DMS53 treated with DMSO at 0.1 percent for 48 hours (cell line): ENCODE measurements at regions not wholly inside any gene's neighbourhood (a gene's known extent, or its start where the extent isn't known, plus 50 kb on each side); places are given as distances from the start of the nearest gene placed in this dataset.
"Not testable (repeated sequence)": the region's sequence is repeated elsewhere in the genome, so short reads cannot be mapped to it uniquely, and the experiment has no call there.

Source experiments
- DNase-seq: peaks from one replicate; lab custom pipeline; 2025; ENCODE audit not compliant: unreplicated experiment; lab: John Stamatoyannopoulos, UW

DNA sequence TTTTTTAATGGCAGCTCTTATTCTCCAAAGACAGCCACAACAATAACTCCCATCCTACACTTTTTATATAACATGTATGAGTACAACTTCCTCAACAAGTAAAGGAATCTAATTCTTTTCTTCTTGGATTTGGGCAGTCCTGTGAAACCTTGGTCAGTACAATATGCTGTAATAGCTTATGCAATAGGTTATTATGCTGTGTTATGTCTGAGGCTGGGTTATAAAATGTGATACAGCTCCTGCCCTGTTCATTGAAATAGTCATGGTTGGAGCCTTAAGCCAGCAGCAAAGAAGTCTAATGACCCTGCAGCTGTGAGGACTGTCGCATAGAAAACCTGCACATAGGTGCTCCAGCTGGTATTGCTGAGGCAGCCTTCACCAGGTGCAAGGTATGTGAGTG lies 215.8 kb upstream of the RASGEF1B start:
- DNase-seq: no peak

DNA sequence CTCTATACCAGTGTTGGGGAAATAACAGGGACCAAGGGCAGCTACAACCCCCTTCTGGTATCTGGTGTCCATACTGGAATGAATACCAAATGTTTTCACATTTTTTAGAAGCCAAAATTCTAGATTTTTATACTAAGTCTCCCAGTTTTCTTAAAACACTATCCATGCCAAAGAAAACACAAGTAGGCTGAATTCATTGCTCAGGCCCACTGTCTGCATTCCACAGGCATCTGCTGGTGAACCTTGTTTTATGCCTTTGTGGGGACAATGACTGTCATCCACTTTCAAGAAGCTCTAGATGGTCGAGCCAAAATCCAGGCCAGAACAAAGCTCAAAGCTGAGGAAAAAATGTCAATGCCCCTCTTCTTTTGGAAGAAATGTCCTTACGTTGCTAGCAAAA lies 213.4 kb upstream of the RASGEF1B start:
- DNase-seq: no peak

- DNase-seq: no peak
These were observed 212.6 kb upstream of the RASGEF1B start for GRCh38 chr4:81684352-81684751.

DNA sequence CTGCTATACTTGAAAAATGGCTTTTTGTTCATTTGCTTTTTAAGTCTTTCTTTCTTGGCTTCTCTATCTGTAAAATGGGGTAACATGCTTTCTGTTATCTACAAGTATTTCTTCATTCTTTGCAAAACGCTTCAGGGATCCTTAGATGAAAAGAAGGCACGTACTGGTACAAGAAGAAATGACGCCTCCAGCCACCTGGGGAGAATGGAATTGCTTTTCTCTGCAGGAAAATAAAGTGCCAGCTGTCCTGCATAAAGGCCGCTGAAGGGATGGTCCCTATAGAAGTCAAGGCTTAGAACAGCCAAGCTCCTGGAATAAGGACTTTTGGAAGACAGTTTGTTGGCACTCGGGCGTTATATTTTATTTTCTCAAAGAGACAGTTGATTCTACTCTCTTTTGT lies 210.8 kb upstream of the RASGEF1B start:
- no peak for DNase-seq

- DNase-seq: no peak
These were observed 207.6 kb upstream of the RASGEF1B start for GRCh38 chr4:81679315-81679714.

DNA sequence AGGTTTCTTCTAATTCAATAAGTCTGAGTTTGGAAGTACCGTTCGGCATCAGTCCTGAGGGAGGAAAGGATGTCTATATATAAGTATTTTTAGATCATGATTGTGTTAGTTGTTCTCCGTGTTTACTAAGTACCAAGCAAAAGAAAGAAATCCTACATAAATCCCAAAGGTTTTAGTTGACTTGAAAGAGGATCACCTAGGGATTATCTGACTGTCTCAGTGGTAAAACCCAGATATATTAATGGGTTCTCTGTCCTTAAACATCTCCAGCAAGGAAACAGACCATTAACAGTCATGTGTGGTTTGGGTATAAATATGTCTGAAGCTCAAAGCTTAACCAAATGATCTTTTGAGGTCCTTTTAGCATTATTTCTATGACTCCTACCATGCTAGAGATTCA lies 207.1 kb upstream of the RASGEF1B start:
- no peak for DNase-seq

GRCh38 chr4:81676537-81676936 lies 204.8 kb upstream of the RASGEF1B start:
- no peak for DNase-seq

DNA sequence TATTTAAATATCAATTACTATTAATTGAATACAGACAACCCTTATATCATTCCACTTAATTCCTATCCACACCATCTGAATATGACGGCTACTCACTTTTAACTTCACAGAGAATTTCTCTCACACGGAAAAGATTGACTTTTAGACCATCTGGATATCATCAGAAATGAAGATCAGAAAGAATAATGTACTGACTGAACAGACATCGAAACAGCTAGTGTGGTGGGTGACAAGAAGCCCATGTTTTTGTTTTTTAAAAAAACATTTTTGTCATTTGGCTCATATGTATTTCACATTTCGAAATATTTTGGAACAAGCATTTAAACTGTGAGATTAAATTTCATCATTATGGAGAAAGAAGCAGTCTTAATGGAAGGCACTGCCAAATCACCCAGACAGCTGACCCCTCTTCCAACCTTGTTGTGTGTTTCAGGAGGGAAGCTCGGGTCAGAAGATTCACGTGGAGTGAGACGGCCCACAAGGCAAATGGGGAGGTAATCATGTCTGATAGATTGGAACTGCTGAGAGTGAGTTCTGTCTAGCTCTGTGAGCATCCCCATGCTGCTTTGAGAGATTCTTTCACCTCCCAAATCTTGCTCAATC lies 204.2 kb upstream of the RASGEF1B start:
- no peak for DNase-seq

DNA sequence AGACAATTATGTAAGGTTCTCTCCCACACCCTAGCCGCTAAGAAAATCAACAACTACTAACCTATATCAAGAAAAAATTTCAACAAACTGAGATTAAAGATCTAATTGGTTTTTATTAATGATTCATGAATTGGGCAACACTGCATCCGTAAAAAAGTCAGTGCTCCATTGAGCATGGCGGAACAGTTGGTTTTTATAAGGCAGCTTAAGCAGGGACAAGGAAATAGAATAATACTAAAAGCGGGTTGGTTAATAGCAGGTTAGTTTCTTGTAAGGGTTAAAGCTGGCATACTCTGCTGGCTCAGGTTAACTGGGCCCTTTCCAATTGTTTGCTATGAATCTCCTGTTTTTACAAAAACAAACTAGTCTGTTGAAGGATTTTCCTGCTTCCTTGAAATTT lies 202.3 kb upstream of the RASGEF1B start:
- no peak for DNase-seq

- not testable (repeated sequence) for DNase-seq
These were observed 196.6 kb upstream of the RASGEF1B start for GRCh38 chr4:81668328-81668727.

GRCh38 chr4:81667539-81667938 lies 195.8 kb upstream of the RASGEF1B start:
- DNase-seq: no peak

DNA sequence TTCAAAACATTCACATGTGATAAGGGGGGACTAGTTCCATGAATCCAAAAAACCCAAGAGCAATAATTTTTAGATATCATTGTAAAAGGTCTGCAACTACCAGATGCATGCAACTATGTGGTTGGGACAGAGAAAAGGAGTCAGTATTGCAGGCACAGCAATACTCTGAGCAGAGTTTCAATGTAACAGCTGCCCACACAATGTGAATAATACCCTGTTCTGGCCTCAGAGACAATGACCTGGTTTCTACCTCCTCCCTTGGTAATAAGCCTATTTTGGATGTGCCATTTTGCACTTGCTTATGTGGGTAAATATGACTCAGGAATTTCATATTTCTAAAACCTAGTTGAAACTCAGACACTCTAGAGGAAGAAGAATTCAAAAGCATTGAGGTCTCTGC lies 194.8 kb upstream of the RASGEF1B start:
- no peak for DNase-seq

- DNase-seq: no peak
These were observed 193.9 kb upstream of the RASGEF1B start for GRCh38 chr4:81665649-81666048.

- DNase-seq: no peak
These were observed 193.3 kb upstream of the RASGEF1B start for GRCh38 chr4:81665045-81665444.

DNA sequence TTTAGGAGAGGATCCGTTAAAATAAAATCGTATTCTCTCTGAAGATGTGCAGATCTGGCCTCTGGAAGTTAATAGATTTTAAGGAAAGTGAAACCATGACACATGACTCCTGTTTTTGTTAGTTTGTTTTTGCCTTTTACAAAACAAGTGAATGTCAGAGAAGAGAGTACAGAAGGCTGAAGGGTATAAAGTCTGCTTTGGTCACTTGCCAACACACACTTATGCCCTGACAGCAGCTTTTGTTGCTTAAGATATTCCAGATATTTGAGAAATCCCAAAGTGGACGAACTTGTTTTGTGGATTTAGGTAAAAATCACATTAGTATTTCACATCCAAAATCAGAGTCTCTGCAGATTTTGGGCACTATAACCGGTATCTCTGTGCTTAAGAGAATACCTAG lies 192.4 kb upstream of the RASGEF1B start:
- DNase-seq: no peak

DNA sequence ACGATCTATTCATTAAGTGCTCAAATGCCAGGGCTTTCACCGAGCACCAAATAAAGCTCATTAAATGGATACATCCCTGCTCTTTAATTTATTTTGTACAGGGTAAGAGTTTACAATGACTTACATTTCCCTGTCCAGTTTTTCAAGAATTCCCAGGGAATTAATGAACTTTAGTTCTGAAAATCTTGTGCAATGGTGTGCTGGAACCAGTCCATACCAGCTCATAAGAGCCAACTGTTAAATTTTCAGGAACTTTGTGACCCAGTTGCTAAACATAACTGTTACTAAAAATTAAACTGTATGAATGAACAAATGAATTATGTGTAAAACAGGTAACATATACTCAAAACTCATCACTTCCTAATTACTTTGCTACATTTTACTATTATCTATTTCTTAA lies 191.7 kb upstream of the RASGEF1B start:
- no peak for DNase-seq

- no peak for DNase-seq
These were observed 187.3 kb upstream of the RASGEF1B start for GRCh38 chr4:81659051-81659450.

GRCh38 chr4:81652069-81652478 lies 180.4 kb upstream of the RASGEF1B start:
- no peak for DNase-seq

- DNase-seq: no peak
These were observed 179.7 kb upstream of the RASGEF1B start for GRCh38 chr4:81651243-81651899.

- peak; percentile 66 for DNase-seq
These were observed 179.0 kb upstream of the RASGEF1B start for GRCh38 chr4:81650606-81651242.

DNA sequence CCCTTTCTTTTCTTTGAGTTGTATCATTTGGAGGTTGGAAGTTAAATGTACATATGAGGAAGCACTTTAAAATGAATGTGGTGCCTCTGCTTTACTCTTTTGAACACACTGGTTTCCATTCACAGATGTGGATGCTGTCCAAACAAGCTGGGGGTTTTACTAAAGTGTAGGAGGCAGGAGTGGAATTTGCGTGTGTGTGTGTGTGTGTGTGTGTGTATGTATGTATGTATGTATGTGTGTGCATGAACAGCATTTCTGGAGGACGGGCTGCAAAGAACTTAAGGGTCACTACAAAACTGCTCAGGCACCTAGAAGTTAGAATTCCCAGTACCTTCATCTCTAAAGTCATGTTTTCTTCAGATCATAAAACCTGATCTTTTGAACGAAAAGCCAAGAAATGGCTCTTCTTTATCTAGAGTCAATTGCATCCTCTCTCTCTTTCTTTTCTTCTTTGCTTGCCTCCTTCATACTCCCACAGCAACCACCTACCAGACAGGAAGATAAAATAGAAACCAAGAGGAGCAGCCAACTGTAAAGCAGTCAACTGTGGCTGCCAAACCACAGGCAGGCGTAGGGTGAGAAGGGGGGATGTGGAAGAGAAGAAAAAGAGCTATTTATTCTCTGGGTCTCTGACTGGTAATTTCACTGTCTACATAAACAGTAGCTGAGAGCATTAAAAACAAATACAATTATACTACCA lies 177.0 kb upstream of the RASGEF1B start:
- no peak for DNase-seq

- DNase-seq: no peak
These were observed 175.7 kb upstream of the RASGEF1B start for GRCh38 chr4:81647388-81647787.
